ENCODE measurements at regions not wholly inside any gene's neighbourhood (a gene's known extent, or its start where the extent isn't known, plus 50 kb on each side); places are given as distances from the start of the nearest gene placed in this dataset.

- no peak for TF ChIP-seq CTCF (IDR thresholded peaks at IDR 0.05)
- intact Hi-C loops (cut with DNase I; ENCODE audit: low total_unique reads), result no loop called here
These were observed 363.1 kb upstream of the OR4E1 start for GRCh38 chr14:22036541-22037239.

GRCh38 chr14:22026527-22026926, 352.9 kb upstream of the OR4E1 start:
- DNase-seq, result no peak
- TF ChIP-seq CTCF (IDR thresholded peaks at IDR 0.05), result no peak
- no peaks in the 10 kb centered on the region for H3K36me3 ChIP-seq
- H3K4me1 ChIP-seq, result no peaks in the 10 kb centered on the region
- intact Hi-C loops (cut with DNase I; ENCODE audit: low total_unique reads), result no loop called here
- H3K27ac ChIP-seq, result no peak overlapping the region
- no peak overlapping the region for H3K4me3 ChIP-seq
- H3K9me3 ChIP-seq, result no peaks in the 10 kb centered on the region
- no peaks in the 10 kb centered on the region for H3K27me3 ChIP-seq

More at GRCh38 chr14:22036541-22037239, 363.1 kb upstream of the OR4E1 start:
- no peaks in the 10 kb centered on the region for H3K4me1 ChIP-seq
- H3K36me3 ChIP-seq, result no peaks in the 10 kb centered on the region
- H3K27ac ChIP-seq, result no peak overlapping the region
- no peak overlapping the region for H3K4me3 ChIP-seq
- no peaks in the 10 kb centered on the region for H3K9me3 ChIP-seq
- DNase-seq, result no peak
- H3K27me3 ChIP-seq, result no peaks in the 10 kb centered on the region

GRCh38 chr14:22025879-22026278, 352.3 kb upstream of the OR4E1 start:
- H3K27me3 ChIP-seq, result no peaks in the 10 kb centered on the region
- DNase-seq, result no peak
- no peak overlapping the region for H3K27ac ChIP-seq
- H3K4me3 ChIP-seq, result no peak overlapping the region
- intact Hi-C loops (cut with DNase I; ENCODE audit: low total_unique reads), result no loop called here
- no peaks in the 10 kb centered on the region for H3K4me1 ChIP-seq
- no peak for TF ChIP-seq CTCF (IDR thresholded peaks at IDR 0.05)
- no peaks in the 10 kb centered on the region for H3K36me3 ChIP-seq
- H3K9me3 ChIP-seq, result no peaks in the 10 kb centered on the region

- TF ChIP-seq CTCF (IDR thresholded peaks at IDR 0.05), result no peak
- no peak overlapping the region for H3K4me3 ChIP-seq
- intact Hi-C loops (cut with DNase I; ENCODE audit: low total_unique reads), result no loop called here
- no peaks in the 10 kb centered on the region for H3K4me1 ChIP-seq
- no peaks in the 10 kb centered on the region for H3K9me3 ChIP-seq
- DNase-seq, result no peak
- H3K27ac ChIP-seq, result no peak overlapping the region
- no peaks in the 10 kb centered on the region for H3K36me3 ChIP-seq
- no peaks in the 10 kb centered on the region for H3K27me3 ChIP-seq
These were observed 350.5 kb upstream of the OR4E1 start for GRCh38 chr14:22024137-22024536.

GRCh38 chr14:22018890-22019289, 345.3 kb upstream of the OR4E1 start:
- H3K27me3 ChIP-seq, result no peaks in the 10 kb centered on the region
- no peak for DNase-seq
- no peak for TF ChIP-seq CTCF (IDR thresholded peaks at IDR 0.05)
- no peaks in the 10 kb centered on the region for H3K36me3 ChIP-seq
- H3K4me1 ChIP-seq, result no peaks in the 10 kb centered on the region
- H3K27ac ChIP-seq, result no peak overlapping the region
- intact Hi-C loops (cut with DNase I; ENCODE audit: low total_unique reads), result no loop called here
- H3K4me3 ChIP-seq, result no peak overlapping the region
- H3K9me3 ChIP-seq, result no peaks in the 10 kb centered on the region

- no peak for TF ChIP-seq CTCF (IDR thresholded peaks at IDR 0.05)
- no peaks in the 10 kb centered on the region for H3K36me3 ChIP-seq
- H3K27ac ChIP-seq, result no peak overlapping the region
- H3K4me1 ChIP-seq, result no peaks in the 10 kb centered on the region
- peaks cover 0 to 7% (median 0%) of the 10 kb centered on the region in 3 donors for H3K9me3 ChIP-seq
- intact Hi-C loops (cut with DNase I; ENCODE audit: low total_unique reads), result no loop called here
- H3K27me3 ChIP-seq, result no peaks in the 10 kb centered on the region
- DNase-seq, result no peak
- H3K4me3 ChIP-seq, result no peak overlapping the region
These were observed 338.8 kb upstream of the OR4E1 start for GRCh38 chr14:22012452-22012851.
